Bronchial epithelial cell (primary cell): ENCODE measurements at regions not wholly inside any gene's neighbourhood (a gene's known extent, or its start where the extent isn't known, plus 50 kb on each side); places are given as distances from the start of the nearest gene placed in this dataset.
A peak's percentile ranks its signal among the peaks of the same experiment; 100 is the strongest.

ENCODE experiments used
- DNase-seq: peaks from one replicate; pipeline ENCODE4 v3.0.0-alpha.2; 2010; ENCODE audit warnings: low read depth
- FAIRE-seq: peaks from 2 replicates; lab custom pipeline; 2011; peaks lifted over from hg19 to GRCh38; lab: Jason Lieb, UNC
- H3K27me3 ChIP-seq: 2 replicates; pipeline ENCODE4 v1.5.1; 2011; ENCODE audit warnings: low read length; ENCODE audit not compliant: control insufficient read depth, insufficient read depth
- H3K36me3 ChIP-seq: 2 replicates; pipeline ENCODE4 v1.5.1; 2011; ENCODE audit warnings: low read length; ENCODE audit not compliant: control insufficient read depth, insufficient read depth
- H3K4me3 ChIP-seq: 2 replicates; pipeline ENCODE4 v1.5.1; 2011; ENCODE audit warnings: mild to moderate bottlenecking, low read depth, low read length, control low read depth
- TF ChIP-seq, protein P1 (sequence below): IDR thresholded peaks from 2 replicates; pipeline ENCODE4 v1.5.1; 2011; ENCODE audit warnings: mild to moderate bottlenecking, moderate library complexity, low read length, control low read depth, inconsistent platforms; ENCODE audit not compliant: insufficient read depth, severe bottlenecking

DNA sequence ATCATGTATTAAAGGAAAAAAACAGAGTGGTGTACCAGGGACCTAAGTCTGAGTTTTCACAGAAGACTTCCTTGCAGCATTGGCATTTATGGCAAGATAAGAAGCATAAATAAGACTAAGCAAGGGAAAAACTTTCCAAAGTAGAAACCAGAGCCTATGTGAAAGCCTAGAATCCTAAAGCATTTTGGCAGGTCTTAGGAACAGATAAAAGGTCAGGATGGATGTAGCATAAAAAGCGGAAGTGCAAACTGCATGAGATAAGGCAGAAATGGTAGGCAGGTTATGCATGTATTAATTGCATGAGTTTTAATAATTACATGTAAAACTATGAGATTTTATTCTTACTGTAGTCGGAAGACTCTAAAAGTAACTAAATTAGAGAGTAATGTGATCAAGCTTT lies 596.5 kb downstream of the SUCLG1 start:
- Histone ChIP-seq H3K27me3 (no peaks in the 10 kb centered on the region), H3K4me3 (no peak overlapping the region), H3K36me3 (no peaks in the 10 kb centered on the region)
- DNase-seq (no peak), FAIRE-seq (no peak)
- TF ChIP-seq, protein P1, sequence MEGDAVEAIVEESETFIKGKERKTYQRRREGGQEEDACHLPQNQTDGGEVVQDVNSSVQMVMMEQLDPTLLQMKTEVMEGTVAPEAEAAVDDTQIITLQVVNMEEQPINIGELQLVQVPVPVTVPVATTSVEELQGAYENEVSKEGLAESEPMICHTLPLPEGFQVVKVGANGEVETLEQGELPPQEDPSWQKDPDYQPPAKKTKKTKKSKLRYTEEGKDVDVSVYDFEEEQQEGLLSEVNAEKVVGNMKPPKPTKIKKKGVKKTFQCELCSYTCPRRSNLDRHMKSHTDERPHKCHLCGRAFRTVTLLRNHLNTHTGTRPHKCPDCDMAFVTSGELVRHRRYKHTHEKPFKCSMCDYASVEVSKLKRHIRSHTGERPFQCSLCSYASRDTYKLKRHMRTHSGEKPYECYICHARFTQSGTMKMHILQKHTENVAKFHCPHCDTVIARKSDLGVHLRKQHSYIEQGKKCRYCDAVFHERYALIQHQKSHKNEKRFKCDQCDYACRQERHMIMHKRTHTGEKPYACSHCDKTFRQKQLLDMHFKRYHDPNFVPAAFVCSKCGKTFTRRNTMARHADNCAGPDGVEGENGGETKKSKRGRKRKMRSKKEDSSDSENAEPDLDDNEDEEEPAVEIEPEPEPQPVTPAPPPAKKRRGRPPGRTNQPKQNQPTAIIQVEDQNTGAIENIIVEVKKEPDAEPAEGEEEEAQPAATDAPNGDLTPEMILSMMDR = no peak

DNA sequence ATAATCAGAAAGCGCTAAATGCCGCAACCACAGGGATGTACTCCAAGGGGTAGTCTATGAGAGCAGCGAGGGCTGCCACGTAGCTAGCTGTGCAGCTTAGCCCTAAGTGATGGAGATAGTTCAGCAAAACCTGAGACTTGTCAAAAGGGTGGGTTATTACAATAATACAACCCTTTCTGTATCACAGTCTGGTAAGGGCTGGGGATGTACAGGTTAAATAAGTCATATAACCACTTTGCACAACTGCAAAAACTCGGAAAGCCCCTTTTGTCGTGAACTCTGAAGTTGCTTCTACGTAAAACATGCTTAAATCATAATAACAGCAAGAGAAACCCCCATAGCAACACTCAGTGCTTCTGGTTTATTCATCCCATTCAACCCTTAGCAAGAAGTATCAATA lies 598.8 kb downstream of the SUCLG1 start:
- FAIRE-seq (no peak), DNase-seq (no peak)
- no peaks in the 10 kb centered on the region for H3K36me3 ChIP-seq
- no peaks in the 10 kb centered on the region for H3K27me3 ChIP-seq
- TF ChIP-seq, protein P1 = no peak
- no peak overlapping the region for H3K4me3 ChIP-seq

DNA sequence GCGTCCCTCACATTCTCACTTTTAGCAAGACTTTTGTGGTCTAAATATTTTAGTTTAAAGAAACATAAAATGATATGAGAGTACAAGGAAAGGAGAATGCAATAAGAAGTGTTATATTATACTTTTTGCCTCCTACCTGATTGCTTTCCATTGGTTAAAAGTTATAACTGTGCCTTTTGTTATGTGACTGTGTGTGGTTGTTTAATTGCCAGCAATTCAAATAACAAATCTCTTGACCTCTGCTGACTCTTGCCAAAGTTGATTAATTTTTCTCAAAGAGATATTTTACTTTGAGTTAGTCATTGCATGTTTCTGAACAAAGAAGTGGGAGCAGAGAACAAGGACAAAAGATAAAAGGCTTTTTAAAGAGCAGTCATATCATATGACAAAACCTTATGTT lies 599.5 kb downstream of the SUCLG1 start:
- FAIRE-seq (no peak), DNase-seq (no peak)
- no peak overlapping the region for H3K4me3 ChIP-seq
- TF ChIP-seq, protein P1 = no peak
- H3K36me3 ChIP-seq = no peaks in the 10 kb centered on the region
- H3K27me3 ChIP-seq = no peaks in the 10 kb centered on the region

DNA sequence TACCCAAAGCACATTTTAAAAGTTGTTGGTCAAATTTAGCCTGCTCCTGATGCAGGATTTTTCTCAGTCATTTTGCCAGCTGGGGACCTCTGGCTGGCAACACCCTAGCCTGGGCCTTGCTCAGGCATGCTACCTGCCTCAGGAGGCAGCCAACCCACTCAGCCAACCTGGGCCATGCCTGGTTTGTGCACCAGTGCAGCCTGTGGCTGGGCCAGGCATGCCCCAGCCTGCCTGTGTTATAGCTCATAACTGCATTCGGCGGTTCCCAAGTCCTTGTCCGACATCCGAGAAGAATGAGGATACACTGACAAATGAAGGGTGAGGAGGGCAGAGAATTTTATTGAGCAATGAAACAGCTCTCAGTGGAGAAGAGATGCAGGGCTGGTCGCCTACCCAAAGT lies 608.0 kb downstream of the SUCLG1 start:
- TF ChIP-seq, protein P1 = no peak
- no peak overlapping the region for H3K4me3 ChIP-seq
- no peaks in the 10 kb centered on the region for H3K36me3 ChIP-seq
- no peaks in the 10 kb centered on the region for H3K27me3 ChIP-seq
- FAIRE-seq = no peak
- peak; percentile 95 for DNase-seq

DNA sequence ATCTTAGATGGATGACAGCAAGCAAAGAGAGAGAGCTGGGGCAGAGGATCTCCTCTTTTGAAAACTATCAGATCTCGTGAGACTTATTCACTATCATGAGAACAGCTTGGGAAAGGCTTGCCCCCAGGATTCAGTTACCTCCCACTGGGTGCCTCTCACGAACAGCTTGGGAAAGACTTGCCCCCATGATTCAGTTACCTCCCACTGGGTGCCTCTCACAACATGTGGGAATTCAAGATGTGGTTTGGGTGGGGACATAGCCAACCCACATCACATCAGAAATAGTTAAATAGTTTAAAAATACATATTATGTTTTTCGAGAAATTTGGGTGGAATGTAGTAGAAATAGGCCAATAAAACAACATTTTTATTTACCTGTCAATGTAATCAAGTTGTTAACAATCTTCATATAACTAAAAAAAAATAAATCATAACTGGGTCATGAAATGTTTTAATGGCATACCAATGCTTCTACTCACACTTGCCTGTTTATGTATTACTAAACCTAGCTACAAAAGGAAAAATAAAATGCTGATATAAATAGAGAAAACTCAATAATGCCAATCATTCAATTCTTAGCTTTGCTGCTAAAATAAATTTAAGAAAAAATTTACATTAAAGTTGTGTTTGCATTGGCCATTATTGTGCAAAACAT lies 608.9 kb downstream of the SUCLG1 start:
- Histone ChIP-seq H3K4me3 (no peak overlapping the region), H3K27me3 (no peaks in the 10 kb centered on the region), H3K36me3 (no peaks in the 10 kb centered on the region)
- DNase-seq (peak; percentile 75), FAIRE-seq (no peak)
- TF ChIP-seq, protein P1 = no peak

DNA sequence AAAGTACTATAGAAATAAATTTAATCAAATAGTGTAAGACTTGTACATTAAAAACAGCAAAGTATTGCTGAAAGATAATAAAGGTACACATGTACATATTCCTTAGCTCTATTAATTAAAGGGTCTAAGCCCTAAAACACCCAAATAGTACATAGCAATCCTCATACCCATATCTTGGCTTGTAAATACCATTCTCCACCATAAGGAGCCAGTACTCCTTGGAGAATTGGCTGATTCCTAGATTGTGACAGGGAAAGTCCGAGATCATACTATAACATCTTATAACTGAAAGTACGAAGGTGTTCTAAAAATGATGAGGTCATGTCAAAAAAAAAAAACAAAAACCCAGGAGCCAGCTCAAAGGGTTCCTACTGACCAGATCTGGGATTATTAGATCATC lies 614.6 kb downstream of the SUCLG1 start:
- no peak overlapping the region for H3K4me3 ChIP-seq
- no peak for FAIRE-seq

More for the DNA sequence above, 614.6 kb downstream of the SUCLG1 start:
- no peaks in the 10 kb centered on the region for H3K36me3 ChIP-seq
- no peaks in the 10 kb centered on the region for H3K27me3 ChIP-seq
- TF ChIP-seq, protein P1 = no peak
- DNase-seq = no peak
